Esophagus squamous epithelium (tissue), 4 donors: ENCODE measurements at regions not wholly inside any gene's neighbourhood (a gene's known extent, or its start where the extent isn't known, plus 50 kb on each side); places are given as distances from the start of the nearest gene placed in this dataset.

Experiments used
- POLR2A ChIP-seq, 4 donors: fragments of 450-650 bp; IDR thresholded peaks; one replicate each; pipeline ENCODE4 v1.6.1; 2017; ENCODE audit warnings: antibody characterized with exemption in 4 of 4, mild to moderate bottlenecking in 4 of 4, moderate library complexity in 3 of 4
- TF ChIP-seq, protein P1 (sequence below), 6 experiments: fragments of 450-650 bp in 4 of 6; fragments of 200-600 bp in 2 of 6; sonication (generic) in 2 of 6; IDR thresholded peaks; one replicate each; pipeline ENCODE4 v1.5.1; 2016 to 2019; ENCODE audit warnings: antibody characterized with exemption in 6 of 6, mild to moderate bottlenecking in 4 of 6, moderate library complexity in 4 of 6

DNA sequence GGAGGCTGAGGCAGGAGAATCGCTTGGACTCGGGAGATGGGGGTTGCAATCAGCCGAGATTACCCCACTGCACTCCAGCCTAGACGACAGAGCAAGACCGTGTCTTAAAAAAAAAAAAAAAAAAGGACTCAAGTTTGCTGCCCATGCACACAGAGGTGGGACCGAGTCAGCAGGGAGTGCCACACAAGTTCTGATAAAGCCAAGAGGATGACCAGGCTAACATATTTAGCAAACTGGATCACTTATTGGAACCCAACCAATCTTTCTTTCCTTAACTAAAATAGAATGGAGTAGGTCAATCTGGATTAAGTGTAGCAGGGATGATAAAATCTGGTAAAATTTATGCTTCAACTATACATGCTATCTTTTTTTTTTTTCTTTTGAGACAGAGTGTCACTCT is 190.4 kb upstream of the FOXN3 start:
- TF ChIP-seq, protein P1, sequence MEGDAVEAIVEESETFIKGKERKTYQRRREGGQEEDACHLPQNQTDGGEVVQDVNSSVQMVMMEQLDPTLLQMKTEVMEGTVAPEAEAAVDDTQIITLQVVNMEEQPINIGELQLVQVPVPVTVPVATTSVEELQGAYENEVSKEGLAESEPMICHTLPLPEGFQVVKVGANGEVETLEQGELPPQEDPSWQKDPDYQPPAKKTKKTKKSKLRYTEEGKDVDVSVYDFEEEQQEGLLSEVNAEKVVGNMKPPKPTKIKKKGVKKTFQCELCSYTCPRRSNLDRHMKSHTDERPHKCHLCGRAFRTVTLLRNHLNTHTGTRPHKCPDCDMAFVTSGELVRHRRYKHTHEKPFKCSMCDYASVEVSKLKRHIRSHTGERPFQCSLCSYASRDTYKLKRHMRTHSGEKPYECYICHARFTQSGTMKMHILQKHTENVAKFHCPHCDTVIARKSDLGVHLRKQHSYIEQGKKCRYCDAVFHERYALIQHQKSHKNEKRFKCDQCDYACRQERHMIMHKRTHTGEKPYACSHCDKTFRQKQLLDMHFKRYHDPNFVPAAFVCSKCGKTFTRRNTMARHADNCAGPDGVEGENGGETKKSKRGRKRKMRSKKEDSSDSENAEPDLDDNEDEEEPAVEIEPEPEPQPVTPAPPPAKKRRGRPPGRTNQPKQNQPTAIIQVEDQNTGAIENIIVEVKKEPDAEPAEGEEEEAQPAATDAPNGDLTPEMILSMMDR (IDR thresholded peaks at IDR 0.05) = no peak
- TF ChIP-seq POLR2A (IDR thresholded peaks at IDR 0.05) = no peak
